Neural crest cell (in vitro differentiated cells): ENCODE measurements at regions not wholly inside any gene's neighbourhood (a gene's known extent, or its start where the extent isn't known, plus 50 kb on each side); places are given as distances from the start of the nearest gene placed in this dataset.

Source experiments
- DNase-seq: peaks from one replicate; pipeline ENCODE4 v3.0.0; 2021; ENCODE audit warnings: low read depth, mixed read lengths, low spot score
- H3K27ac Mint-ChIP-seq: one replicate; pipeline ENCODE4 v1.8.0; 2021; ENCODE audit warnings: mild to moderate bottlenecking, mixed read lengths; ENCODE audit not compliant: unreplicated experiment
- H3K27me3 Mint-ChIP-seq: 2 replicates; pipeline ENCODE4 v1.8.0; 2021; ENCODE audit warnings: low read depth, mild to moderate bottlenecking, mixed read lengths
- H3K36me3 Mint-ChIP-seq: 2 replicates; pipeline ENCODE4 v1.8.0; 2021; ENCODE audit warnings: low read depth, mild to moderate bottlenecking, mixed read lengths
- H3K4me1 Mint-ChIP-seq: 2 replicates; pipeline ENCODE4 v1.8.0; 2021; ENCODE audit warnings: mixed read lengths
- H3K4me3 Mint-ChIP-seq: one replicate; pipeline ENCODE4 v1.8.0; 2021; ENCODE audit warnings: mild to moderate bottlenecking, mixed read lengths
- H3K9me3 Mint-ChIP-seq: 2 replicates; pipeline ENCODE4 v1.8.0; 2021; ENCODE audit warnings: mixed read lengths
- CTCF ChIP-seq: fragments of 200-600 bp; sonication (generic); conservative IDR thresholded peaks from 2 replicates; pipeline ENCODE4 v1.5.0; 2021; ENCODE audit warnings: antibody characterized with exemption, mild to moderate bottlenecking

GRCh38 chr6:81832304-81832703 lies 79.8 kb upstream of the TENT5A start:
- no peak for DNase-seq
- no peak overlapping the region for H3K27ac Mint-ChIP-seq
- H3K4me1 Mint-ChIP-seq: no peaks in the 10 kb centered on the region
- H3K4me3 Mint-ChIP-seq: no peak overlapping the region
- peaks cover 9% of the 10 kb centered on the region for H3K9me3 Mint-ChIP-seq
- no peaks in the 10 kb centered on the region for H3K27me3 Mint-ChIP-seq
- TF ChIP-seq CTCF: no peak
- no peaks in the 10 kb centered on the region for H3K36me3 Mint-ChIP-seq

DNA sequence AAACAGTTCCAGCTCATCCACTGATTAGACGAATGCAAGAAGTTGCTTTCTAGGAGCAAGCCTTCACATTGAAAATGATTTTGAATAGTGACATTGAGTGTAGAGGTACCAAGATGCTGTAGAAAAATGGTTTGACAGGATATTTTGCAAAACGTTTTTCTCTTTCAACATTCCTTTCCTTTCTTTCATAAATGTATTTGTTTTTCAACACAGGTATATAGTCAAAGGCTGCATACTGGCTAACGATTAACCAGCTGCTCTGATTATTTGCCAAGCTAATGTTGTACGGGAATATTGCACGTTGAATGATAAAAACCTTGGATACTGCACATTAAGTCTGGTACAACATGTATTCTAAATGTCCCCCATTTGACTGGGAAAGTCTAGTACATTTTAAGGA lies 78.8 kb upstream of the TENT5A start:
- Mint-ChIP-seq H3K4me3 (no peak overlapping the region), H3K4me1 (no peaks in the 10 kb centered on the region), H3K27ac (no peak overlapping the region), H3K36me3 (no peaks in the 10 kb centered on the region), H3K9me3 (peaks cover 9% of the 10 kb centered on the region), H3K27me3 (no peaks in the 10 kb centered on the region)
- no peak for TF ChIP-seq CTCF
- no peak for DNase-seq

GRCh38 chr6:81826784-81827183 lies 74.3 kb upstream of the TENT5A start:
- H3K4me3 Mint-ChIP-seq: no peak overlapping the region
- no peaks in the 10 kb centered on the region for H3K4me1 Mint-ChIP-seq
- H3K36me3 Mint-ChIP-seq: no peaks in the 10 kb centered on the region

DNA sequence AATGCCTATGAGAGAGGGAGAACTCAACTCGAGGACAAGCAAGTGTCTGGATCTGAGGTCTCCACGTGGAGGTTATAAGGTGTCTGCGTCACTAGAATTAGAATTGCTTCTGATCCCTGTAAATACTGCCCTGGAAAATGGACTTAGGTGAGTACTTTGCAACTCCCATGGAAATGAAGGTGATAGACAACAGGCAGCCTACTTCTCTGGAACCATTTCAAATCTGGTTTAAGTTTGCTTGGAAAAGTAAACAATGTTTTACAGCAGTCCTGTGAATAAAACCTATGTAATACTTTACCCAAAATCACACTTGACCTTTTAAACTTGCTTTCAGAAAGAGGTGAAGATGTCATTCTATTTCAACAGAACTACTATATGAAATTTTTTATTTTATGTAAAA lies 70.1 kb upstream of the TENT5A start:
- TF ChIP-seq CTCF: no peak
- no peaks in the 10 kb centered on the region for H3K36me3 Mint-ChIP-seq
- H3K27ac Mint-ChIP-seq: no peak overlapping the region
- H3K27me3 Mint-ChIP-seq: no peaks in the 10 kb centered on the region
- DNase-seq: no peak
- no peaks in the 10 kb centered on the region for H3K9me3 Mint-ChIP-seq
- no peak overlapping the region for H3K4me3 Mint-ChIP-seq
- no peaks in the 10 kb centered on the region for H3K4me1 Mint-ChIP-seq

More at GRCh38 chr6:81826784-81827183, 74.3 kb upstream of the TENT5A start:
- Mint-ChIP-seq H3K27ac (no peak overlapping the region), H3K27me3 (no peaks in the 10 kb centered on the region), H3K9me3 (peaks cover 3% of the 10 kb centered on the region)
- TF ChIP-seq CTCF: no peak
- no peak for DNase-seq

- H3K27me3 Mint-ChIP-seq: no peaks in the 10 kb centered on the region
- H3K4me3 Mint-ChIP-seq: no peak overlapping the region
- no peak for TF ChIP-seq CTCF
- peaks cover 4% of the 10 kb centered on the region for H3K4me1 Mint-ChIP-seq
- H3K36me3 Mint-ChIP-seq: no peaks in the 10 kb centered on the region
- no peak for DNase-seq
- H3K27ac Mint-ChIP-seq: no peak overlapping the region
- H3K9me3 Mint-ChIP-seq: no peaks in the 10 kb centered on the region
Observed at GRCh38 chr6:81821449-81821848, 69.0 kb upstream of the TENT5A start.

DNA sequence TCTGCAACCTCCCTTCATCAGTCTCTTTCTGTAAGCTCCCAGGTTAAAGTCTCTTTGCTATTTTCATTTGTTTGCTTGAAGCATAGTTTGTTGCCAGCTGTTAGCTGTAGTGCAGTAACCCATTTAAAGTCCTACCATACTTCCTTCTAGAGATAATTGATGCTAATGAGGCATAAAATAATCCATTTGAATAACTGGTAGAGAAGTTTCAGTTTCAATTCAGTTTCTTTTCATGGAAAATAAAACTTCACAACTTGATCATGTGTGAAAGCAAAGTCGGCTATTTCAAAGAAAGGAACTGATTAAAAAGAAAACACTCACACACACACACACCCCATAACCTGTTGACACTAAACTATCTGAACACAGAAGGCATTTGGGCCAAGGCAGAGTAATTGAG lies 68.5 kb upstream of the TENT5A start:
- H3K27me3 Mint-ChIP-seq: no peaks in the 10 kb centered on the region
- no peak for DNase-seq
- no peaks in the 10 kb centered on the region for H3K36me3 Mint-ChIP-seq
- no peak for TF ChIP-seq CTCF
- peaks cover 8% of the 10 kb centered on the region for H3K4me1 Mint-ChIP-seq
- no peaks in the 10 kb centered on the region for H3K9me3 Mint-ChIP-seq
- no peak overlapping the region for H3K27ac Mint-ChIP-seq
- no peak overlapping the region for H3K4me3 Mint-ChIP-seq
